ENCODE measurements at regions not wholly inside any gene's neighbourhood (a gene's known extent, or its start where the extent isn't known, plus 50 kb on each side); places are given as distances from the start of the nearest gene placed in this dataset.

DNA sequence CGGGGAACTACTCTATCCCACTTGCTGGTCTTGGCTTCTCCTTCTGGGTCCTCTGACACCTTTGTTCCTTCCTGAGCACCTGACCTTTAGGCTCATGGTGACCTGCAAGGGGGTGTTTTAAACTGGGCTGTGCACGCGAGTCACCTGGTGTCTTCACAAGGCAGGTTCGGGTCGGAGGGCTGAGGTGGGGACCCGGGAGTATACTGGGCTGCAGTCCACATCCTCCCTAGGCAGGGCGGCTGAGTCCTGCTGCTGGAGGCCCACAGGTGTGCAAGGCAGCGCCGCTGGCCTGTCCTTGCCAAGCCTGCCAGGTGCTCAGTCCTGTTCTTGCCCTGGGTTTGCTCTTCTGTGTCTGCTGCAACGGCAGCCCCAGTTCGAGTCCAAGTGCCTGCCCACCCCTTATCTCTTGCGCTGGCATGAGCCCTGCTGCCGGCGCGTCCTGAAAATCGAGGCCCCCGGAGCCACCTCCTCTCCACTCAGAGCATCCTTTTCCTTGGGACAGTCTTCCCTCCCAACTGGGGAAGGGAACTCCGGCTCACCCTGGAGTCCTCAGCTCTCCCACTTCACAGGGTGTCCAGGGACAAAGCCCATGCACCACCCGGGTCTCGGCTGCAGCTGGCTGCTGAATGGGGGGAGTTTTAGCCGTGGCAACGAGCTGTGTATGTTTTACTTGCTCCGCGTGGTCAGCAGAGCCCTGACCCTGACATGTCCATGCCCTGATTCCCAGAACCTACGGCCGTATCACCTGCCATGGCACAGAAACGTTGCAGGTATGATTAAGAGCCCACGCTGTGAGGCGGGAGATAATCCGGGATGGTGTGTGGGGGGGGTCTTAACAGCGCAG, 193.5 kb downstream of the TEX29 start:
- POLR2A ChIA-PET, result no interaction called here
- no peaks in the 10 kb centered on the region for H3K4me1 ChIP-seq (ENCODE audit: insufficient read depth, low read length, poor library complexity, severe bottlenecking)
- no peak overlapping the region for H2AFZ ChIP-seq (ENCODE audit: low read length)
- no TSS peak for BruUV-seq (replicated peaks)
- TF ChIP-seq, protein P1, sequence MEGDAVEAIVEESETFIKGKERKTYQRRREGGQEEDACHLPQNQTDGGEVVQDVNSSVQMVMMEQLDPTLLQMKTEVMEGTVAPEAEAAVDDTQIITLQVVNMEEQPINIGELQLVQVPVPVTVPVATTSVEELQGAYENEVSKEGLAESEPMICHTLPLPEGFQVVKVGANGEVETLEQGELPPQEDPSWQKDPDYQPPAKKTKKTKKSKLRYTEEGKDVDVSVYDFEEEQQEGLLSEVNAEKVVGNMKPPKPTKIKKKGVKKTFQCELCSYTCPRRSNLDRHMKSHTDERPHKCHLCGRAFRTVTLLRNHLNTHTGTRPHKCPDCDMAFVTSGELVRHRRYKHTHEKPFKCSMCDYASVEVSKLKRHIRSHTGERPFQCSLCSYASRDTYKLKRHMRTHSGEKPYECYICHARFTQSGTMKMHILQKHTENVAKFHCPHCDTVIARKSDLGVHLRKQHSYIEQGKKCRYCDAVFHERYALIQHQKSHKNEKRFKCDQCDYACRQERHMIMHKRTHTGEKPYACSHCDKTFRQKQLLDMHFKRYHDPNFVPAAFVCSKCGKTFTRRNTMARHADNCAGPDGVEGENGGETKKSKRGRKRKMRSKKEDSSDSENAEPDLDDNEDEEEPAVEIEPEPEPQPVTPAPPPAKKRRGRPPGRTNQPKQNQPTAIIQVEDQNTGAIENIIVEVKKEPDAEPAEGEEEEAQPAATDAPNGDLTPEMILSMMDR (conservative IDR thresholded peaks at IDR 0.05; ENCODE audit: low read length), result no peak
- no peak for TF ChIP-seq EZH2phosphoT487 (IDR thresholded peaks at IDR 0.05; ENCODE audit: borderline replicate concordance, low read depth, low read length)
- no peaks in the 10 kb centered on the region for H4K20me1 ChIP-seq (ENCODE audit: insufficient read depth, low read length)
- H3K9me2 ChIP-seq (ENCODE audit: insufficient read depth, low read length), result no peaks in the 10 kb centered on the region
- DNase-seq (ENCODE audit: low spot score), result no peak
- no peaks in the 10 kb centered on the region for H3K36me3 ChIP-seq (ENCODE audit: insufficient read depth, low read length)
- no peak overlapping the region for H3K27ac ChIP-seq (ENCODE audit: low read depth, low read length, poor library complexity, severe bottlenecking)
- no peak overlapping the region for H3K4me2 ChIP-seq (ENCODE audit: low read length)
- H3K9me3 ChIP-seq (ENCODE audit: low read length), result no peaks in the 10 kb centered on the region
- CTCF ChIA-PET (ENCODE audit: unreplicated experiment), result no interaction called here
- no peak overlapping the region for H3K4me3 ChIP-seq (ENCODE audit: low read depth, low read length, poor library complexity, severe bottlenecking)
- intact Hi-C loops (cut with micrococcal nuclease; ENCODE audit: unreplicated experiment), result no loop called here
- H3K79me2 ChIP-seq (ENCODE audit: insufficient read depth, low read depth, low read length), result no peaks in the 10 kb centered on the region

DNA sequence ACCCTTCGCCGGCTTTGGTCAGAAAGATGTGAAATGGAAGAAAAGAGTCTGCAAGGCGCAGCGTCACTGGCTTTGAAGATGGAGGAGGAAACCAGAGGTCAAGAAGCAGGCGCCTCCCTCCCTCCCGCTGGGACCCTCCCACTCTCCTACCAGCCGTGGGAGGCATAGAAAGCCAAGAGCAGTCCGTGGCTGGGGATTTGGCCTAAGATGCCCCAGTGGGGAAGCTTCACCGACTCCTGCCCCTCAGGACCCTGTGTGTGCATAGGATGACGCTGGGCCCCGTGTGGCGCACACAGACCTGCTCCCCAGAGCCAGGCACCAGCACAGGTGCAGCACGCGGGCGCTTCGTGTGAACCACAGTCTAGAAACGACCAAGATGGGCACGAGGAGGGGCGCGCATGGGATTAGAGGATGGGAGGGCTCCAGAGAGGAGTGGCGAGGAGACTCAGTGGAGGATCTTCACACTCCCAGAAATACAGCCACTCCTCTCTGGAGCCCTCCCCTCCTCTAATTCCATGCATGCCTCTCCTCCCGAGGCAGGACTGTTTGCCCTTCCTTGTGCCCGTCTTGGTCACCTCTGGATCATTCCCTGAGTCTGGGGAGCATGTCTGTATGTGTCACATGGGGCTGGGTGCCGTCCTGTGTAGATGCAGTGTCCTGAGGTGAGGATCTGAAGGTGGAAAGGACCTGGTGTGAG, 194.3 kb downstream of the TEX29 start:
- DNase-seq (ENCODE audit: low spot score), result no peak
- ChIA-PET POLR2A (no interaction called here), CTCF (ENCODE audit: unreplicated experiment) (no interaction called here)
- BruUV-seq (replicated peaks), result no TSS peak
- H3K4me1 ChIP-seq (ENCODE audit: insufficient read depth, low read length, poor library complexity, severe bottlenecking), result no peaks in the 10 kb centered on the region
- H4K20me1 ChIP-seq (ENCODE audit: insufficient read depth, low read length), result no peaks in the 10 kb centered on the region
- no peak overlapping the region for H3K4me3 ChIP-seq (ENCODE audit: low read depth, low read length, poor library complexity, severe bottlenecking)
- H2AFZ ChIP-seq (ENCODE audit: low read length), result no peak overlapping the region
- TF ChIP-seq, protein P1 (conservative IDR thresholded peaks at IDR 0.05; ENCODE audit: low read length), result no peak
- TF ChIP-seq EZH2phosphoT487 (IDR thresholded peaks at IDR 0.05; ENCODE audit: borderline replicate concordance, low read depth, low read length), result no peak
- no peaks in the 10 kb centered on the region for H3K9me2 ChIP-seq (ENCODE audit: insufficient read depth, low read length)
- no peaks in the 10 kb centered on the region for H3K36me3 ChIP-seq (ENCODE audit: insufficient read depth, low read length)
- no peaks in the 10 kb centered on the region for H3K9me3 ChIP-seq (ENCODE audit: low read length)
- no peak overlapping the region for H3K27ac ChIP-seq (ENCODE audit: low read depth, low read length, poor library complexity, severe bottlenecking)
- no peak overlapping the region for H3K4me2 ChIP-seq (ENCODE audit: low read length)
- intact Hi-C loops (cut with micrococcal nuclease; ENCODE audit: unreplicated experiment), result no loop called here
- no peaks in the 10 kb centered on the region for H3K79me2 ChIP-seq (ENCODE audit: insufficient read depth, low read depth, low read length)

DNA sequence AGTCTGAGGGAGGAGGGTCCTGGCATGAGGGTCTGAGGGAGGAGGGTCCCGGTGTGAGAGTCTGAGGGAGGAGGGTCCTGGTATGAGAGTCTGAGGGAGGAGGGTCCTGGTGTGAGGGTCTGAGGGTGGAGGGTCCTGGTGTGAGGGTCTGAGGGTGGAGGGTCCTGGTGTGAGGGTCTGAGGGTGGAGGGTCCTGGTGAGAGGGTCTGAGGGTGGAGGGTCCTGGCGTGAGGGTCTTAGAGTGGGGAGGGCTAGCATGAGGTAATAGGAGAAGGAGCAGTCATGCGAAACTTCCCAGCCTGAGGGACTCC, 194.8 kb downstream of the TEX29 start:
- Histone ChIP-seq H3K36me3 (ENCODE audit: insufficient read depth, low read length) (no peaks in the 10 kb centered on the region), H3K9me3 (ENCODE audit: low read length) (no peaks in the 10 kb centered on the region), H3K4me3 (ENCODE audit: low read depth, low read length, poor library complexity, severe bottlenecking) (no peak overlapping the region), H3K27ac (ENCODE audit: low read depth, low read length, poor library complexity, severe bottlenecking) (no peak overlapping the region), H3K9me2 (ENCODE audit: insufficient read depth, low read length) (no peaks in the 10 kb centered on the region), H2AFZ (ENCODE audit: low read length) (no peak overlapping the region), H3K4me1 (ENCODE audit: insufficient read depth, low read length, poor library complexity, severe bottlenecking) (no peaks in the 10 kb centered on the region), H4K20me1 (ENCODE audit: insufficient read depth, low read length) (no peaks in the 10 kb centered on the region), H3K4me2 (ENCODE audit: low read length) (no peak overlapping the region), H3K79me2 (ENCODE audit: insufficient read depth, low read depth, low read length) (no peaks in the 10 kb centered on the region)
- TF ChIP-seq EZH2phosphoT487 (IDR thresholded peaks at IDR 0.05; ENCODE audit: borderline replicate concordance, low read depth, low read length), result no peak
- TF ChIP-seq, protein P1 (conservative IDR thresholded peaks at IDR 0.05; ENCODE audit: low read length), result no peak
- intact Hi-C loops (cut with micrococcal nuclease; ENCODE audit: unreplicated experiment), result no loop called here
- ChIA-PET POLR2A (no interaction called here), CTCF (ENCODE audit: unreplicated experiment) (no interaction called here)
- no TSS peak for BruUV-seq (replicated peaks)
- DNase-seq (ENCODE audit: low spot score), result no peak
